Fibroblast of mammary gland (primary cell): ENCODE measurements at regions not wholly inside any gene's neighbourhood (a gene's known extent, or its start where the extent isn't known, plus 50 kb on each side); places are given as distances from the start of the nearest gene placed in this dataset.

ENCODE experiments used
- DNase-seq: peaks from one replicate; pipeline ENCODE4 v3.0.0-alpha.2; 2010; ENCODE audit warnings: low read depth
- H3K4me3 ChIP-seq: 2 replicates; pipeline ENCODE4 v1.5.1; 2011; ENCODE audit warnings: low read depth, mild to moderate bottlenecking, low read length, moderate library complexity; ENCODE audit not compliant: control insufficient read depth
- CTCF ChIP-seq: conservative IDR thresholded peaks from 2 replicates; pipeline ENCODE4 v1.5.1; 2011; ENCODE audit warnings: low read depth, low read length, inconsistent platforms; ENCODE audit not compliant: control insufficient read depth, insufficient read depth

DNA sequence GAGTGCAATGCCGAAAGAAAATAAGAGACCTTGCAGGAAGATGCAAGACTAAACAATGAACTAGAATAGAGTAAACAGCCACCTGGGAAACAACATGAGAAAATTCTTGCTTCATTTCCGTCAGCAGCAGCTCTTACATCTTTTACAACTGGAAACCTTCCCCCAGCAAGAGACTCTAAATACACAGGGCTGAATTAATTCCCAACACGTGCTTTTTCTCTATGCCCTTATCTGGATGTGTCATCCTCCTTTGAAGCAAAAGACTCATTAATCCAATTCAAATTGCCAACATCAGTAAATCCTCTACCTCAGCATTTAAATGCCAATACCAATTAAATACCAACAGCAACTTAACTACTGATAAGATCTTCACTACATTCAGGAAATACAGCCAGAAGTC is 99.0 kb upstream of the PDE1C start:
- no peak for TF ChIP-seq CTCF
- DNase-seq, result no peak
- no peak overlapping the region for H3K4me3 ChIP-seq

DNA sequence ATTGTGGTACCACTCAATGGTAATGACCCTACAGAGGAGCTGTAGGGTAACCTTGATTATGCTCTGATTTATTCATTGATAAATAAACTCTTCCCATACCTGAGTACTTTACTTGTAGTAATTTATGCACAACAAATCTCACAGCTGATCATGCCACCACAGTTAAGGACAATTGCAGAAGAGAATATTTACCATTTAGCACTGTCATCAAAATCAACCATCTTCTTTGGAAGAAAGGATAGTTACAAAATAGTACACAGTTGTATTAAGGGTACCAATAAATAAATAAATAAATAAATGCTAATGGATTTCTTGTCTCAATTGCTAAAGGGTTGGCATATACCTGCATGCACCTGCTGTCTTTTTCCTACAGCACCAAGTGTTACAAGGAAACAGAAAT is 97.6 kb upstream of the PDE1C start:
- TF ChIP-seq CTCF, result no peak
- H3K4me3 ChIP-seq, result no peak overlapping the region
- no peak for DNase-seq

DNA sequence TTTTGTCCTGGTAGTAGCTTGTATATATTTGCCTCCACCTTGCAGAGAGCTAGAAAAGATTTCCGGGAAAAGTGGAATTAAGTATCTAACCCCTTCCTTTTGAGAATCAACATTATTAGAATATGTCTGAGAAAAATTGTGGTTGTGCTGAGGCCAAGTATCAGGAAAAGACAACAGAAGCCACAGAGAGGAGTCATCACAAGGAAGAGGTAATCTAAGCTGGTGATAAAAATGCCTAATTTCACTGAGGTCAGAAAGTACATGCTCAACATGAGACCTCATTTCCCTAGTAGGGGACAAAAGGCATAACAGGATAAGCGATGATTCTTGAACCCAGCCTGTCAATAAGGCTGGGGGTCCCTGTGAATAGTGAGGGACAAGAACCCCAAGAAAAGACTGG is 97.0 kb upstream of the PDE1C start:
- no peak overlapping the region for H3K4me3 ChIP-seq
- TF ChIP-seq CTCF, result no peak
- no peak for DNase-seq

DNA sequence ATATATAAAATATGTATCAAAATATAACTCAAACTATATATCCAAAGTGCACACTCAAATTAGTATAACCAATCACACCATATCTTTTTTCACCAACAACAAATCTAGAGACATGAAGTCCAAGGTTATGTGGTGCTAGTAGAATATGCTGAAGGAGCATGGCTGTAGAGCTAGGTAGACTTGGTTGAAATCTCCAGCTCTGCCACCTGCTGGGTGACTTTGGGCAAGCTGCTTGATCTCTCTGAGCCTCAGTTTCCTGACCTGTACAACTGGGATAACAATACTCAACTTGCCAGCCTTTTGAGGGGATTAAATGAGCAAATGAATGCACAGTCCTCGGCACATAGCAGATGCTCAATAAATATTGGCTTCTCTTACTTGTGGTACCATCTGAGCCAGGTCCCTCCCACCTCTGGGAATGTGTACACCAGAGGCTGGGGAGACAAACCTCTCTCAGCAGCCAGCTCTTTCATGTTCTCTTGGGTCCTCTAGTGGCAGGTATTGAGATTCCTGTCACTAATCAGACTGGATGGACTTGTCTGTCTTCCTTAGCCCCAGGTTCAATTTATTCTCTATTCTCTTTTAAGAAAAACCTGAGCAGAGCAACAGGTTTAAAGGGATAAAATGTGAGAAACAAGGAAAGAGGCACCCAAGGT is 94.3 kb upstream of the PDE1C start:
- TF ChIP-seq CTCF, result peak; percentile 51
- peak; percentile 67 for DNase-seq
- H3K4me3 ChIP-seq, result no peak overlapping the region

GRCh38 chr7:32163896-32164295 is 93.7 kb upstream of the PDE1C start:
- peak; percentile 16 for DNase-seq
- H3K4me3 ChIP-seq, result no peak overlapping the region
- TF ChIP-seq CTCF, result no peak

DNA sequence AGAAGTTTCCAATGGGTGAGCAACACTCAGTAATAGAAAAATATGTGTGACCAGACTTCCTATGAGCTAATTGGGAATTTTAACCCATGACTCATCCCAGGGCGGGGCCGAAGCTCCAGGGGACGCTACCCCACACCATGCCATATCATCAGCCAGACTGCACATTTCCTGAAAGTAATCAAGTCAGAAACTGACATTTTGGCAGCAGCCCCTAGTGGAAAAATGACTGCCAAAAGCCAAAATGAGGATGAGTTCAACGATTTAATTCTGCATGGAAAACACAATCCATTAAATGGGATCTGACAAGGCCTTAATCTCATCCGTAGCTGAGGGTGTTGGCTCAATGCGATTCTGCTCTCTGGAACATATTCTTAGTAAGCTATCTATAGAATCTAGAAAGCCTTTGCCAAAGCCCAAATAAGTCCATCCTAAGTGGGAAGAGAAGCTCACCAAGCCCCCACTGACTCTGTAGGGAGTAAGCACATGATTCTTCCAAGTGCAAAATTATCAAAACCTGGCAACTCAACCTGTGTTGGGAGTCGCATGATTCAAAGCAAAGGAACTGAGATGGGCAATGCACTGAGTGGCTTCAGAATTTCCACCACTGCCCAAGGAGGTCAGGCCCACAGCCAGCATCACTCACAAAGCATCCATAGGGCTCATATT is 93.1 kb upstream of the PDE1C start:
- DNase-seq, result peak; percentile 88
- TF ChIP-seq CTCF, result no peak
- H3K4me3 ChIP-seq, result no peak overlapping the region
